Epidermal melanocyte (primary cell): ENCODE measurements at regions not wholly inside any gene's neighbourhood (a gene's known extent, or its start where the extent isn't known, plus 50 kb on each side); places are given as distances from the start of the nearest gene placed in this dataset.

Experiments used
- DNase-seq: peaks from one replicate; pipeline ENCODE4 v3.0.0; 2011; ENCODE audit warnings: low spot score; ENCODE audit not compliant: insufficient read length

- no peak for DNase-seq
Observed at GRCh38 chr3:18082551-18083272, 340.3 kb upstream of the TBC1D5 start.

GRCh38 chr3:18080198-18080689 lies 337.8 kb upstream of the TBC1D5 start:
- DNase-seq: no peak

- DNase-seq: no peak
Observed at GRCh38 chr3:18079739-18080138, 337.3 kb upstream of the TBC1D5 start.

GRCh38 chr3:18079062-18079461 lies 336.6 kb upstream of the TBC1D5 start:
- DNase-seq: no peak

GRCh38 chr3:18077128-18077840 lies 334.9 kb upstream of the TBC1D5 start:
- no peak for DNase-seq

- DNase-seq: no peak
Observed at GRCh38 chr3:18076301-18076700, 333.9 kb upstream of the TBC1D5 start.

- DNase-seq: no peak
Observed at GRCh38 chr3:18075799-18076198, 333.4 kb upstream of the TBC1D5 start.

GRCh38 chr3:18071833-18072232 lies 329.4 kb upstream of the TBC1D5 start:
- no peak for DNase-seq

- DNase-seq: no peak
Observed at GRCh38 chr3:18070944-18071343, 328.5 kb upstream of the TBC1D5 start.

- no peak for DNase-seq
Observed at GRCh38 chr3:18070231-18070630, 327.8 kb upstream of the TBC1D5 start.

GRCh38 chr3:18069568-18069967 lies 327.1 kb upstream of the TBC1D5 start:
- DNase-seq: no peak

- no peak for DNase-seq
Observed at GRCh38 chr3:18066899-18067582, 324.6 kb upstream of the TBC1D5 start.

GRCh38 chr3:18064586-18064985 lies 322.2 kb upstream of the TBC1D5 start:
- DNase-seq: no peak

- no peak for DNase-seq
Observed at GRCh38 chr3:18062657-18063025, 320.2 kb upstream of the TBC1D5 start.

- no peak for DNase-seq
Observed at GRCh38 chr3:18061737-18062656, 319.6 kb upstream of the TBC1D5 start.

- no peak for DNase-seq
Observed at GRCh38 chr3:18058666-18059065, 316.2 kb upstream of the TBC1D5 start.

- no peak for DNase-seq
Observed at GRCh38 chr3:18057471-18058091, 315.1 kb upstream of the TBC1D5 start.

GRCh38 chr3:18054625-18055024 lies 312.2 kb upstream of the TBC1D5 start:
- no peak for DNase-seq

GRCh38 chr3:18051306-18051705 lies 308.9 kb upstream of the TBC1D5 start:
- DNase-seq: no peak

GRCh38 chr3:18049096-18049495 lies 306.7 kb upstream of the TBC1D5 start:
- DNase-seq: no peak

GRCh38 chr3:18047052-18047451 lies 304.6 kb upstream of the TBC1D5 start:
- no peak for DNase-seq
